ENCODE measurements at regions not wholly inside any gene's neighbourhood (a gene's known extent, or its start where the extent isn't known, plus 50 kb on each side); places are given as distances from the start of the nearest gene placed in this dataset.

- no peaks in the 10 kb centered on the region for H3K36me3 ChIP-seq (ENCODE audit: control insufficient read depth in 3 of 3, insufficient read depth in 3 of 3, low read length in 3 of 3)
- no peaks in the 10 kb centered on the region for H3K27me3 ChIP-seq (ENCODE audit: control insufficient read depth in 3 of 3, insufficient read depth in 3 of 3, low read length in 3 of 3)
- peak overlapping the region; percentile 88 for H3K27ac ChIP-seq (ENCODE audit: low read depth, low read length)
- no peak overlapping the region for H3K9ac ChIP-seq (ENCODE audit: low read depth in 1 of 3, low read length in 3 of 3)
- H3K9me3 ChIP-seq (ENCODE audit: control insufficient read depth in 3 of 3, low read length in 3 of 3) = no peaks in the 10 kb centered on the region
- H3K4me1 ChIP-seq (ENCODE audit: control insufficient read depth in 3 of 3, insufficient read depth in 3 of 3, low read length in 3 of 3) = peaks cover 38 to 59% (median 46%) of the 10 kb centered on the region in 3 donors
- H3K4me3 ChIP-seq (ENCODE audit: low read length in 3 of 3) = no peak overlapping the region
Observed at GRCh38 chr6:56767435-56767834, 124.7 kb upstream of the DST start.

- H3K9ac ChIP-seq (ENCODE audit: low read depth in 1 of 3, low read length in 3 of 3) = no peak overlapping the region
- H3K4me1 ChIP-seq (ENCODE audit: control insufficient read depth in 3 of 3, insufficient read depth in 3 of 3, low read length in 3 of 3) = peaks cover 36 to 55% (median 40%) of the 10 kb centered on the region in 3 donors
- no peaks in the 10 kb centered on the region for H3K36me3 ChIP-seq (ENCODE audit: control insufficient read depth in 3 of 3, insufficient read depth in 3 of 3, low read length in 3 of 3)
- H3K27me3 ChIP-seq (ENCODE audit: control insufficient read depth in 3 of 3, insufficient read depth in 3 of 3, low read length in 3 of 3) = no peaks in the 10 kb centered on the region
- H3K4me3 ChIP-seq (ENCODE audit: low read length in 3 of 3) = no peak overlapping the region
- H3K27ac ChIP-seq (ENCODE audit: low read depth, low read length) = no peak overlapping the region
- no peaks in the 10 kb centered on the region for H3K9me3 ChIP-seq (ENCODE audit: control insufficient read depth in 3 of 3, low read length in 3 of 3)
Observed at GRCh38 chr6:56766806-56767178, 124.1 kb upstream of the DST start.

- Histone ChIP-seq H3K27ac (ENCODE audit: low read depth, low read length) (peak overlapping the region; percentile 14), H3K27me3 (ENCODE audit: control insufficient read depth in 3 of 3, insufficient read depth in 3 of 3, low read length in 3 of 3) (no peaks in the 10 kb centered on the region), H3K4me3 (ENCODE audit: low read length in 3 of 3) (no peak overlapping the region), H3K4me1 (ENCODE audit: control insufficient read depth in 3 of 3, insufficient read depth in 3 of 3, low read length in 3 of 3) (peaks cover 35 to 55% (median 36%) of the 10 kb centered on the region in 3 donors), H3K9me3 (ENCODE audit: control insufficient read depth in 3 of 3, low read length in 3 of 3) (no peaks in the 10 kb centered on the region), H3K36me3 (ENCODE audit: control insufficient read depth in 3 of 3, insufficient read depth in 3 of 3, low read length in 3 of 3) (no peaks in the 10 kb centered on the region), H3K9ac (ENCODE audit: low read depth in 1 of 3, low read length in 3 of 3) (no peak overlapping the region)
Observed at GRCh38 chr6:56766139-56766805, 123.6 kb upstream of the DST start.

GRCh38 chr6:56765494-56765893, 122.8 kb upstream of the DST start:
- peaks cover 31 to 56% (median 36%) of the 10 kb centered on the region in 3 donors for H3K4me1 ChIP-seq (ENCODE audit: control insufficient read depth in 3 of 3, insufficient read depth in 3 of 3, low read length in 3 of 3)

GRCh38 chr6:56764081-56764566, 121.4 kb upstream of the DST start:
- H3K4me1 ChIP-seq (ENCODE audit: control insufficient read depth in 3 of 3, insufficient read depth in 3 of 3, low read length in 3 of 3) = peaks cover 27 to 46% (median 31%) of the 10 kb centered on the region in 3 donors
- H3K27me3 ChIP-seq (ENCODE audit: control insufficient read depth in 3 of 3, insufficient read depth in 3 of 3, low read length in 3 of 3) = no peaks in the 10 kb centered on the region
- H3K4me3 ChIP-seq (ENCODE audit: low read length in 3 of 3) = no peak overlapping the region
- peaks cover 0 to 2% (median 0%) of the 10 kb centered on the region in 3 donors for H3K36me3 ChIP-seq (ENCODE audit: control insufficient read depth in 3 of 3, insufficient read depth in 3 of 3, low read length in 3 of 3)
- no peak overlapping the region for H3K9ac ChIP-seq (ENCODE audit: low read depth in 1 of 3, low read length in 3 of 3)
- H3K27ac ChIP-seq (ENCODE audit: low read depth, low read length) = peak overlapping the region; percentile 43
- H3K9me3 ChIP-seq (ENCODE audit: control insufficient read depth in 3 of 3, low read length in 3 of 3) = no peaks in the 10 kb centered on the region

More at GRCh38 chr6:56765494-56765893, 122.8 kb upstream of the DST start:
- peaks cover 0 to 2% (median 0%) of the 10 kb centered on the region in 3 donors for H3K36me3 ChIP-seq (ENCODE audit: control insufficient read depth in 3 of 3, insufficient read depth in 3 of 3, low read length in 3 of 3)
- H3K9ac ChIP-seq (ENCODE audit: low read depth in 1 of 3, low read length in 3 of 3) = no peak overlapping the region
- no peak overlapping the region for H3K4me3 ChIP-seq (ENCODE audit: low read length in 3 of 3)
- H3K27me3 ChIP-seq (ENCODE audit: control insufficient read depth in 3 of 3, insufficient read depth in 3 of 3, low read length in 3 of 3) = no peaks in the 10 kb centered on the region
- peak overlapping the region; percentile 14 for H3K27ac ChIP-seq (ENCODE audit: low read depth, low read length)
- H3K9me3 ChIP-seq (ENCODE audit: control insufficient read depth in 3 of 3, low read length in 3 of 3) = no peaks in the 10 kb centered on the region

GRCh38 chr6:56761651-56762050, 119.0 kb upstream of the DST start:
- Histone ChIP-seq H3K27ac (ENCODE audit: low read depth, low read length) (no peak overlapping the region), H3K4me1 (ENCODE audit: control insufficient read depth in 3 of 3, insufficient read depth in 3 of 3, low read length in 3 of 3) (peaks cover 32 to 60% (median 43%) of the 10 kb centered on the region in 3 donors), H3K27me3 (ENCODE audit: control insufficient read depth in 3 of 3, insufficient read depth in 3 of 3, low read length in 3 of 3) (no peaks in the 10 kb centered on the region), H3K36me3 (ENCODE audit: control insufficient read depth in 3 of 3, insufficient read depth in 3 of 3, low read length in 3 of 3) (peaks cover 0 to 2% (median 0%) of the 10 kb centered on the region in 3 donors), H3K9ac (ENCODE audit: low read depth in 1 of 3, low read length in 3 of 3) (no peak overlapping the region), H3K9me3 (ENCODE audit: control insufficient read depth in 3 of 3, low read length in 3 of 3) (no peaks in the 10 kb centered on the region), H3K4me3 (ENCODE audit: low read length in 3 of 3) (no peak overlapping the region)

- Histone ChIP-seq H3K9ac (ENCODE audit: low read depth in 1 of 3, low read length in 3 of 3) (no peak overlapping the region), H3K27ac (ENCODE audit: low read depth, low read length) (no peak overlapping the region), H3K9me3 (ENCODE audit: control insufficient read depth in 3 of 3, low read length in 3 of 3) (no peaks in the 10 kb centered on the region), H3K36me3 (ENCODE audit: control insufficient read depth in 3 of 3, insufficient read depth in 3 of 3, low read length in 3 of 3) (peaks cover 0 to 2% (median 0%) of the 10 kb centered on the region in 3 donors), H3K27me3 (ENCODE audit: control insufficient read depth in 3 of 3, insufficient read depth in 3 of 3, low read length in 3 of 3) (no peaks in the 10 kb centered on the region), H3K4me3 (ENCODE audit: low read length in 3 of 3) (no peak overlapping the region), H3K4me1 (ENCODE audit: control insufficient read depth in 3 of 3, insufficient read depth in 3 of 3, low read length in 3 of 3) (peaks cover 24 to 60% (median 43%) of the 10 kb centered on the region in 3 donors)
Observed at GRCh38 chr6:56760842-56761241, 118.2 kb upstream of the DST start.

- H3K36me3 ChIP-seq (ENCODE audit: control insufficient read depth in 3 of 3, insufficient read depth in 3 of 3, low read length in 3 of 3) = peaks cover 0 to 2% (median 0%) of the 10 kb centered on the region in 3 donors
- H3K9me3 ChIP-seq (ENCODE audit: control insufficient read depth in 3 of 3, low read length in 3 of 3) = no peaks in the 10 kb centered on the region
- H3K27ac ChIP-seq (ENCODE audit: low read depth, low read length) = no peak overlapping the region
- no peak overlapping the region for H3K4me3 ChIP-seq (ENCODE audit: low read length in 3 of 3)
- peaks cover 17 to 57% (median 40%) of the 10 kb centered on the region in 3 donors for H3K4me1 ChIP-seq (ENCODE audit: control insufficient read depth in 3 of 3, insufficient read depth in 3 of 3, low read length in 3 of 3)
- no peak overlapping the region for H3K9ac ChIP-seq (ENCODE audit: low read depth in 1 of 3, low read length in 3 of 3)
- H3K27me3 ChIP-seq (ENCODE audit: control insufficient read depth in 3 of 3, insufficient read depth in 3 of 3, low read length in 3 of 3) = no peaks in the 10 kb centered on the region
Observed at GRCh38 chr6:56759521-56759920, 116.8 kb upstream of the DST start.

GRCh38 chr6:56758553-56758952, 115.9 kb upstream of the DST start:
- Histone ChIP-seq H3K9me3 (ENCODE audit: control insufficient read depth in 3 of 3, low read length in 3 of 3) (no peaks in the 10 kb centered on the region), H3K9ac (ENCODE audit: low read depth in 1 of 3, low read length in 3 of 3) (no peak overlapping the region), H3K36me3 (ENCODE audit: control insufficient read depth in 3 of 3, insufficient read depth in 3 of 3, low read length in 3 of 3) (peaks cover 0 to 2% (median 0%) of the 10 kb centered on the region in 3 donors), H3K4me1 (ENCODE audit: control insufficient read depth in 3 of 3, insufficient read depth in 3 of 3, low read length in 3 of 3) (peaks cover 17 to 47% (median 32%) of the 10 kb centered on the region in 3 donors), H3K27ac (ENCODE audit: low read depth, low read length) (no peak overlapping the region), H3K27me3 (ENCODE audit: control insufficient read depth in 3 of 3, insufficient read depth in 3 of 3, low read length in 3 of 3) (no peaks in the 10 kb centered on the region), H3K4me3 (ENCODE audit: low read length in 3 of 3) (no peak overlapping the region)

GRCh38 chr6:56758120-56758519, 115.4 kb upstream of the DST start:
- Histone ChIP-seq H3K4me1 (ENCODE audit: control insufficient read depth in 3 of 3, insufficient read depth in 3 of 3, low read length in 3 of 3) (peaks cover 17 to 44% (median 32%) of the 10 kb centered on the region in 3 donors), H3K27me3 (ENCODE audit: control insufficient read depth in 3 of 3, insufficient read depth in 3 of 3, low read length in 3 of 3) (no peaks in the 10 kb centered on the region), H3K4me3 (ENCODE audit: low read length in 3 of 3) (no peak overlapping the region), H3K9ac (ENCODE audit: low read depth in 1 of 3, low read length in 3 of 3) (no peak overlapping the region), H3K9me3 (ENCODE audit: control insufficient read depth in 3 of 3, low read length in 3 of 3) (no peaks in the 10 kb centered on the region), H3K36me3 (ENCODE audit: control insufficient read depth in 3 of 3, insufficient read depth in 3 of 3, low read length in 3 of 3) (peaks cover 0 to 2% (median 0%) of the 10 kb centered on the region in 3 donors), H3K27ac (ENCODE audit: low read depth, low read length) (no peak overlapping the region)
